ENCODE measurements at regions not wholly inside any gene's neighbourhood (a gene's known extent, or its start where the extent isn't known, plus 50 kb on each side); places are given as distances from the start of the nearest gene placed in this dataset.

GRCh38 chr2:160838147-160838546 is 322.1 kb upstream of the TANK start:
- H3K27me3 Mint-ChIP-seq = peaks cover 18% of the 10 kb centered on the region
- H3K4me3 Mint-ChIP-seq = no peak overlapping the region
- no peaks in the 10 kb centered on the region for H3K4me1 Mint-ChIP-seq
- no peak for ATAC-seq
- H3K36me3 Mint-ChIP-seq = no peaks in the 10 kb centered on the region
- H3K27ac Mint-ChIP-seq = no peak overlapping the region
- peaks cover 3% of the 10 kb centered on the region for H3K9me3 Mint-ChIP-seq

- no peak for ATAC-seq
- Mint-ChIP-seq H3K27me3 (peaks cover 18% of the 10 kb centered on the region), H3K9me3 (peaks cover 9% of the 10 kb centered on the region), H3K4me3 (no peak overlapping the region), H3K4me1 (no peaks in the 10 kb centered on the region), H3K36me3 (no peaks in the 10 kb centered on the region), H3K27ac (no peak overlapping the region)
These were observed 321.5 kb upstream of the TANK start for GRCh38 chr2:160838691-160839090.

- no peak for ATAC-seq
- H3K27ac Mint-ChIP-seq = no peak overlapping the region
- H3K9me3 Mint-ChIP-seq = peaks cover 12% of the 10 kb centered on the region
- peaks cover 6% of the 10 kb centered on the region for H3K27me3 Mint-ChIP-seq
- no peak overlapping the region for H3K4me3 Mint-ChIP-seq
- H3K36me3 Mint-ChIP-seq = no peaks in the 10 kb centered on the region
- H3K4me1 Mint-ChIP-seq = no peaks in the 10 kb centered on the region
These were observed 317.9 kb upstream of the TANK start for GRCh38 chr2:160842286-160842685.

GRCh38 chr2:160859096-160859495 is 301.1 kb upstream of the TANK start:
- Mint-ChIP-seq H3K9me3 (no peaks in the 10 kb centered on the region), H3K36me3 (no peaks in the 10 kb centered on the region), H3K4me1 (no peaks in the 10 kb centered on the region), H3K27me3 (no peaks in the 10 kb centered on the region), H3K4me3 (no peak overlapping the region), H3K27ac (no peak overlapping the region)
- no peak for ATAC-seq

- H3K27ac Mint-ChIP-seq = no peak overlapping the region
- H3K4me1 Mint-ChIP-seq = no peaks in the 10 kb centered on the region
- no peak for ATAC-seq
- no peaks in the 10 kb centered on the region for H3K36me3 Mint-ChIP-seq
- H3K27me3 Mint-ChIP-seq = no peaks in the 10 kb centered on the region
- no peaks in the 10 kb centered on the region for H3K9me3 Mint-ChIP-seq
- no peak overlapping the region for H3K4me3 Mint-ChIP-seq
These were observed 298.0 kb upstream of the TANK start for GRCh38 chr2:160862226-160862625.

- ATAC-seq = no peak
- Mint-ChIP-seq H3K36me3 (no peaks in the 10 kb centered on the region), H3K4me3 (no peak overlapping the region)
These were observed 291.3 kb upstream of the TANK start for GRCh38 chr2:160868891-160869290.

GRCh38 chr2:160869411-160869810 is 290.8 kb upstream of the TANK start:
- H3K4me1 Mint-ChIP-seq = no peaks in the 10 kb centered on the region
- H3K4me3 Mint-ChIP-seq = no peak overlapping the region
- H3K9me3 Mint-ChIP-seq = no peaks in the 10 kb centered on the region
- no peaks in the 10 kb centered on the region for H3K27me3 Mint-ChIP-seq
- no peaks in the 10 kb centered on the region for H3K36me3 Mint-ChIP-seq
- no peak for ATAC-seq
- no peak overlapping the region for H3K27ac Mint-ChIP-seq

More at GRCh38 chr2:160868891-160869290, 291.3 kb upstream of the TANK start:
- no peaks in the 10 kb centered on the region for H3K9me3 Mint-ChIP-seq
- no peak overlapping the region for H3K27ac Mint-ChIP-seq
- H3K4me1 Mint-ChIP-seq = no peaks in the 10 kb centered on the region
- H3K27me3 Mint-ChIP-seq = no peaks in the 10 kb centered on the region

- H3K9me3 Mint-ChIP-seq = no peaks in the 10 kb centered on the region
- H3K27me3 Mint-ChIP-seq = no peaks in the 10 kb centered on the region
- H3K36me3 Mint-ChIP-seq = no peaks in the 10 kb centered on the region
- no peaks in the 10 kb centered on the region for H3K4me1 Mint-ChIP-seq
- H3K4me3 Mint-ChIP-seq = no peak overlapping the region
- no peak overlapping the region for H3K27ac Mint-ChIP-seq
- no peak for ATAC-seq
These were observed 289.3 kb upstream of the TANK start for GRCh38 chr2:160870729-160871465.

- H3K9me3 Mint-ChIP-seq = no peaks in the 10 kb centered on the region
- no peak overlapping the region for H3K4me3 Mint-ChIP-seq
- no peak overlapping the region for H3K27ac Mint-ChIP-seq
- no peaks in the 10 kb centered on the region for H3K36me3 Mint-ChIP-seq
- ATAC-seq = no peak
- no peaks in the 10 kb centered on the region for H3K27me3 Mint-ChIP-seq
- H3K4me1 Mint-ChIP-seq = no peaks in the 10 kb centered on the region
These were observed 288.3 kb upstream of the TANK start for GRCh38 chr2:160871953-160872352.

GRCh38 chr2:160876029-160876428 is 284.2 kb upstream of the TANK start:
- Mint-ChIP-seq H3K27ac (no peak overlapping the region), H3K9me3 (no peaks in the 10 kb centered on the region), H3K4me3 (no peak overlapping the region), H3K4me1 (no peaks in the 10 kb centered on the region), H3K36me3 (no peaks in the 10 kb centered on the region), H3K27me3 (no peaks in the 10 kb centered on the region)
- ATAC-seq = no peak

- H3K36me3 Mint-ChIP-seq = no peaks in the 10 kb centered on the region
- no peak for ATAC-seq
- no peaks in the 10 kb centered on the region for H3K27me3 Mint-ChIP-seq
- no peak overlapping the region for H3K4me3 Mint-ChIP-seq
- H3K4me1 Mint-ChIP-seq = no peaks in the 10 kb centered on the region
- no peak overlapping the region for H3K27ac Mint-ChIP-seq
- no peaks in the 10 kb centered on the region for H3K9me3 Mint-ChIP-seq
These were observed 283.5 kb upstream of the TANK start for GRCh38 chr2:160876765-160877164.

- no peak for ATAC-seq
- no peak overlapping the region for H3K4me3 Mint-ChIP-seq
- H3K9me3 Mint-ChIP-seq = no peaks in the 10 kb centered on the region
- no peaks in the 10 kb centered on the region for H3K36me3 Mint-ChIP-seq
- H3K27ac Mint-ChIP-seq = no peak overlapping the region
- H3K4me1 Mint-ChIP-seq = no peaks in the 10 kb centered on the region
- H3K27me3 Mint-ChIP-seq = no peaks in the 10 kb centered on the region
These were observed 281.6 kb upstream of the TANK start for GRCh38 chr2:160878618-160879017.

- Mint-ChIP-seq H3K27ac (no peak overlapping the region), H3K27me3 (no peaks in the 10 kb centered on the region), H3K4me3 (no peak overlapping the region), H3K36me3 (no peaks in the 10 kb centered on the region), H3K9me3 (no peaks in the 10 kb centered on the region), H3K4me1 (no peaks in the 10 kb centered on the region)
- ATAC-seq = no peak
These were observed 277.3 kb upstream of the TANK start for GRCh38 chr2:160882906-160883305.

- H3K4me3 Mint-ChIP-seq = no peak overlapping the region
These were observed 276.2 kb upstream of the TANK start for GRCh38 chr2:160884056-160884455.

GRCh38 chr2:160889439-160890170 is 270.6 kb upstream of the TANK start:
- no peak overlapping the region for H3K4me3 Mint-ChIP-seq
- H3K27me3 Mint-ChIP-seq = no peaks in the 10 kb centered on the region
- H3K9me3 Mint-ChIP-seq = no peaks in the 10 kb centered on the region
- no peak overlapping the region for H3K27ac Mint-ChIP-seq
- H3K36me3 Mint-ChIP-seq = no peaks in the 10 kb centered on the region
- ATAC-seq = no peak
- H3K4me1 Mint-ChIP-seq = no peaks in the 10 kb centered on the region

More at GRCh38 chr2:160884056-160884455, 276.2 kb upstream of the TANK start:
- no peak overlapping the region for H3K27ac Mint-ChIP-seq
- no peaks in the 10 kb centered on the region for H3K27me3 Mint-ChIP-seq
- H3K9me3 Mint-ChIP-seq = no peaks in the 10 kb centered on the region
- ATAC-seq = no peak
- no peaks in the 10 kb centered on the region for H3K36me3 Mint-ChIP-seq
- no peaks in the 10 kb centered on the region for H3K4me1 Mint-ChIP-seq

Measured in stimulated activated memory B cell treated with anti-CD40 and anti-IgM and Interleukin-4, amounts not matched to agents 10 μg/mL and 1 μg/mL and 100 μg/mL, for 72 hours (primary cell).